SK-N-SH (cell line): ENCODE measurements at regions not wholly inside any gene's neighbourhood (a gene's known extent, or its start where the extent isn't known, plus 50 kb on each side); places are given as distances from the start of the nearest gene placed in this dataset.

Experiments
- EP300 ChIP-seq, 2 experiments: IDR thresholded peaks; 2 replicates each; pipeline versions ENCODE4 v1.4.0 to v1.6.1; 2012; ENCODE audit warnings: borderline replicate concordance in 1 of 2, low read depth in 1 of 2, low read length in 1 of 2
- MAX ChIP-seq: IDR thresholded peaks from 2 replicates; pipeline ENCODE4 v1.4.0; 2012; ENCODE audit warnings: low read depth
- POLR2AphosphoS5 ChIP-seq: IDR thresholded peaks from 2 replicates; pipeline ENCODE4 v1.6.1; 2012; ENCODE audit warnings: low read depth, low read length
- RFX5 ChIP-seq: IDR thresholded peaks from 2 replicates; pipeline ENCODE4 v1.6.1; 2012; ENCODE audit warnings: mild to moderate bottlenecking, improper control_type of control experiment, low read length
- YY1 ChIP-seq: IDR thresholded peaks from 2 replicates; pipeline ENCODE4 v1.4.0; 2012; ENCODE audit warnings: low read depth, mild to moderate bottlenecking
- TF ChIP-seq, protein P1 (sequence below): fragments of 200-600 bp; sonication (generic); IDR thresholded peaks from 2 replicates; pipeline ENCODE4 v1.6.1; 2017; ENCODE audit warnings: antibody characterized with exemption, mild to moderate bottlenecking, moderate library complexity

- TF ChIP-seq EP300 (IDR thresholded peaks at IDR 0.05; ENCODE audit: borderline replicate concordance in 1 of 2, low read depth in 1 of 2, low read length in 1 of 2) (no peak), MAX (no peak), RFX5 (no peak), POLR2AphosphoS5 (no peak), YY1 (no peak)
- TF ChIP-seq, protein P1, sequence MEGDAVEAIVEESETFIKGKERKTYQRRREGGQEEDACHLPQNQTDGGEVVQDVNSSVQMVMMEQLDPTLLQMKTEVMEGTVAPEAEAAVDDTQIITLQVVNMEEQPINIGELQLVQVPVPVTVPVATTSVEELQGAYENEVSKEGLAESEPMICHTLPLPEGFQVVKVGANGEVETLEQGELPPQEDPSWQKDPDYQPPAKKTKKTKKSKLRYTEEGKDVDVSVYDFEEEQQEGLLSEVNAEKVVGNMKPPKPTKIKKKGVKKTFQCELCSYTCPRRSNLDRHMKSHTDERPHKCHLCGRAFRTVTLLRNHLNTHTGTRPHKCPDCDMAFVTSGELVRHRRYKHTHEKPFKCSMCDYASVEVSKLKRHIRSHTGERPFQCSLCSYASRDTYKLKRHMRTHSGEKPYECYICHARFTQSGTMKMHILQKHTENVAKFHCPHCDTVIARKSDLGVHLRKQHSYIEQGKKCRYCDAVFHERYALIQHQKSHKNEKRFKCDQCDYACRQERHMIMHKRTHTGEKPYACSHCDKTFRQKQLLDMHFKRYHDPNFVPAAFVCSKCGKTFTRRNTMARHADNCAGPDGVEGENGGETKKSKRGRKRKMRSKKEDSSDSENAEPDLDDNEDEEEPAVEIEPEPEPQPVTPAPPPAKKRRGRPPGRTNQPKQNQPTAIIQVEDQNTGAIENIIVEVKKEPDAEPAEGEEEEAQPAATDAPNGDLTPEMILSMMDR, result no peak
Observed at GRCh38 chrX:128616933-128617332, 564.7 kb upstream of the ACTRT1 start.
